ENCODE measurements at regions not wholly inside any gene's neighbourhood (a gene's known extent, or its start where the extent isn't known, plus 50 kb on each side); places are given as distances from the start of the nearest gene placed in this dataset.

DNA sequence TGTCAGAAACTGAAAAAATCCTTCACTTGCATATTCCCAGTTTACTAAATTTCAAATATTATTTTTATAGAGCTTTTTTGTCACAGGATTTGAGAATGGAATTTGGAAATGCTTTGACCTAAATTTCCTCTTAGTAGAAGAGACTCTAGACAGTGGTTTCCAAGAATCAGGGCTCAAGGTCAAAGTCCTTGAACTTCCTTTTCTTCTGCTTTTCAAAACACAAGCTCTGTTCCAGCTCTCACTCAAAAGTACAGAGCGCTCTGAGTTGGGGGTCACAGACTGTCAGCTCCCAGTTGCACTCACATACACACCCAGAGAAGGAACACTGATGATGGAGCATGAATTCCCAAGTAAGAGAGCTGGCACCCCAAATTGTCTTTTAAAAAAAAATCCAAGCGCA lies 394.2 kb downstream of the MLLT3 start:
- TF ChIP-seq MXI1 (IDR thresholded peaks at IDR 0.05; ENCODE audit: borderline replicate concordance, low read depth, low read length), result no peak
- no peak for TF ChIP-seq POLR2A (IDR thresholded peaks at IDR 0.05; ENCODE audit: low read depth, low read length)
- TF ChIP-seq RAD21 (IDR thresholded peaks at IDR 0.05; ENCODE audit: low read length), result no peak
- TF ChIP-seq FOS (IDR thresholded peaks at IDR 0.05; ENCODE audit: low read depth, low read length), result no peak
- TF ChIP-seq, protein P1, sequence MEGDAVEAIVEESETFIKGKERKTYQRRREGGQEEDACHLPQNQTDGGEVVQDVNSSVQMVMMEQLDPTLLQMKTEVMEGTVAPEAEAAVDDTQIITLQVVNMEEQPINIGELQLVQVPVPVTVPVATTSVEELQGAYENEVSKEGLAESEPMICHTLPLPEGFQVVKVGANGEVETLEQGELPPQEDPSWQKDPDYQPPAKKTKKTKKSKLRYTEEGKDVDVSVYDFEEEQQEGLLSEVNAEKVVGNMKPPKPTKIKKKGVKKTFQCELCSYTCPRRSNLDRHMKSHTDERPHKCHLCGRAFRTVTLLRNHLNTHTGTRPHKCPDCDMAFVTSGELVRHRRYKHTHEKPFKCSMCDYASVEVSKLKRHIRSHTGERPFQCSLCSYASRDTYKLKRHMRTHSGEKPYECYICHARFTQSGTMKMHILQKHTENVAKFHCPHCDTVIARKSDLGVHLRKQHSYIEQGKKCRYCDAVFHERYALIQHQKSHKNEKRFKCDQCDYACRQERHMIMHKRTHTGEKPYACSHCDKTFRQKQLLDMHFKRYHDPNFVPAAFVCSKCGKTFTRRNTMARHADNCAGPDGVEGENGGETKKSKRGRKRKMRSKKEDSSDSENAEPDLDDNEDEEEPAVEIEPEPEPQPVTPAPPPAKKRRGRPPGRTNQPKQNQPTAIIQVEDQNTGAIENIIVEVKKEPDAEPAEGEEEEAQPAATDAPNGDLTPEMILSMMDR (conservative IDR thresholded peaks at IDR 0.05; ENCODE audit: low read depth, low read length), result no peak
- TF ChIP-seq BHLHE40 (IDR thresholded peaks at IDR 0.05; ENCODE audit: low read depth, low read length), result no peak
- TF ChIP-seq MAFK (IDR thresholded peaks at IDR 0.05; ENCODE audit: low read depth, low read length), result no peak
- TF ChIP-seq NFE2L2 (IDR thresholded peaks at IDR 0.05; ENCODE audit: low read depth, low read length), result no peak
- TF ChIP-seq RFX5 (IDR thresholded peaks at IDR 0.05; ENCODE audit: low read depth, low read length), result no peak
- no peak for TF ChIP-seq RCOR1 (IDR thresholded peaks at IDR 0.05; ENCODE audit: insufficient replicate concordance, low read length)
- no peak for TF ChIP-seq CEBPB (IDR thresholded peaks at IDR 0.05; ENCODE audit: low read depth, low read length)
- TF ChIP-seq, protein P2, sequence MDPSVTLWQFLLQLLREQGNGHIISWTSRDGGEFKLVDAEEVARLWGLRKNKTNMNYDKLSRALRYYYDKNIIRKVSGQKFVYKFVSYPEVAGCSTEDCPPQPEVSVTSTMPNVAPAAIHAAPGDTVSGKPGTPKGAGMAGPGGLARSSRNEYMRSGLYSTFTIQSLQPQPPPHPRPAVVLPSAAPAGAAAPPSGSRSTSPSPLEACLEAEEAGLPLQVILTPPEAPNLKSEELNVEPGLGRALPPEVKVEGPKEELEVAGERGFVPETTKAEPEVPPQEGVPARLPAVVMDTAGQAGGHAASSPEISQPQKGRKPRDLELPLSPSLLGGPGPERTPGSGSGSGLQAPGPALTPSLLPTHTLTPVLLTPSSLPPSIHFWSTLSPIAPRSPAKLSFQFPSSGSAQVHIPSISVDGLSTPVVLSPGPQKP (IDR thresholded peaks at IDR 0.05; ENCODE audit: borderline replicate concordance, low read depth, low read length), result no peak
- TF ChIP-seq SMC3 (IDR thresholded peaks at IDR 0.05; ENCODE audit: low read depth, low read length), result no peak
- TF ChIP-seq, protein P3, sequence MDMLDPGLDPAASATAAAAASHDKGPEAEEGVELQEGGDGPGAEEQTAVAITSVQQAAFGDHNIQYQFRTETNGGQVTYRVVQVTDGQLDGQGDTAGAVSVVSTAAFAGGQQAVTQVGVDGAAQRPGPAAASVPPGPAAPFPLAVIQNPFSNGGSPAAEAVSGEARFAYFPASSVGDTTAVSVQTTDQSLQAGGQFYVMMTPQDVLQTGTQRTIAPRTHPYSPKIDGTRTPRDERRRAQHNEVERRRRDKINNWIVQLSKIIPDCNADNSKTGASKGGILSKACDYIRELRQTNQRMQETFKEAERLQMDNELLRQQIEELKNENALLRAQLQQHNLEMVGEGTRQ (IDR thresholded peaks at IDR 0.05; ENCODE audit: low read depth, low read length), result no peak
